Keratinocyte (primary cell): ENCODE measurements at regions not wholly inside any gene's neighbourhood (a gene's known extent, or its start where the extent isn't known, plus 50 kb on each side); places are given as distances from the start of the nearest gene placed in this dataset.

Source experiments
- DNase-seq: peaks from one replicate; pipeline ENCODE4 v3.0.0-alpha.2; 2011; ENCODE audit warnings: low read depth, missing footprints, low spot score
- FAIRE-seq: peaks from 2 replicates; lab custom pipeline; 2011; peaks lifted over from hg19 to GRCh38; lab: Jason Lieb, UNC
- H2AFZ ChIP-seq: 2 replicates; pipeline ENCODE4 v1.6.0; 2012; ENCODE audit warnings: low read length, control low read depth, inconsistent platforms; ENCODE audit not compliant: control insufficient read depth
- H3K27ac ChIP-seq: 2 replicates; pipeline ENCODE4 v1.5.1; 2011; ENCODE audit warnings: low read length; ENCODE audit not compliant: control insufficient read depth, insufficient read depth
- H3K27me3 ChIP-seq: 3 replicates; pipeline ENCODE4 v1.6.0; 2011; ENCODE audit warnings: low read length; ENCODE audit not compliant: control insufficient read depth, insufficient read depth; ENCODE audit errors: extremely low read depth
- H3K36me3 ChIP-seq, 2 experiments: 2 replicates in 1 of 2; 3 replicates in 1 of 2; pipeline ENCODE4 v1.5.1; 2011; ENCODE audit warnings: low read length in 2 of 2, mild to moderate bottlenecking in 1 of 2; ENCODE audit not compliant: control insufficient read depth in 2 of 2, insufficient read depth in 2 of 2; ENCODE audit errors: extremely low read depth in 1 of 2
- H3K4me1 ChIP-seq: 3 replicates; pipeline ENCODE4 v1.5.1; 2011; ENCODE audit warnings: low read length; ENCODE audit not compliant: control insufficient read depth, insufficient read depth; ENCODE audit errors: extremely low read depth
- H3K4me2 ChIP-seq: 3 replicates; pipeline ENCODE4 v1.6.0; 2011; ENCODE audit warnings: low read depth, low read length; ENCODE audit not compliant: control insufficient read depth, insufficient read depth; ENCODE audit errors: extremely low read depth
- H3K4me3 ChIP-seq, 3 experiments: fragments of 200-600 bp in 1 of 3; sonication (generic) in 1 of 3; 2 replicates in 2 of 3; 3 replicates in 1 of 3; pipeline ENCODE4 v1.5.1; 2011 to 2016; ENCODE audit warnings: low read length in 3 of 3, mild to moderate bottlenecking in 3 of 3, control low read depth in 2 of 3, inconsistent platforms in 1 of 3, low read depth in 1 of 3, mixed read lengths in 1 of 3, mixed run types in 1 of 3, moderate library complexity in 1 of 3; ENCODE audit not compliant: control insufficient read depth in 2 of 3, insufficient read depth in 2 of 3; ENCODE audit errors: extremely low read depth in 1 of 3
- H3K79me2 ChIP-seq: 2 replicates; pipeline ENCODE4 v1.6.0; 2012; ENCODE audit warnings: low read length; ENCODE audit not compliant: control insufficient read depth, insufficient read depth
- H3K9ac ChIP-seq: 3 replicates; pipeline ENCODE4 v1.6.0; 2011; ENCODE audit warnings: low read length; ENCODE audit not compliant: control insufficient read depth, insufficient read depth; ENCODE audit errors: extremely low read depth
- H3K9me1 ChIP-seq: 3 replicates; pipeline ENCODE4 v1.6.0; 2011; ENCODE audit warnings: low read length; ENCODE audit not compliant: control insufficient read depth, insufficient read depth; ENCODE audit errors: extremely low read depth
- H3K9me3 ChIP-seq: 2 replicates; pipeline ENCODE4 v1.5.1; 2012; ENCODE audit warnings: low read depth, low read length; ENCODE audit not compliant: control insufficient read depth
- H4K20me1 ChIP-seq: 3 replicates; pipeline ENCODE4 v1.6.0; 2011; ENCODE audit warnings: low read length; ENCODE audit not compliant: control insufficient read depth, insufficient read depth; ENCODE audit errors: extremely low read depth
- EZH2 ChIP-seq: IDR thresholded peaks from one replicate; pipeline ENCODE4 v1.6.1; 2012; ENCODE audit warnings: inconsistent platforms, mild to moderate bottlenecking, low read length, moderate library complexity
- dilution Hi-C: fragments of 300-500 bp; cut with MboI; formaldehyde crosslinking; loops from one replicate; pipeline ENCODE4 v1.7.0; 2020; ENCODE audit warnings: low sequenced_read_pairs; ENCODE audit not compliant: extremely low pct_ligation_motif_present
- TF ChIP-seq, protein P1 (sequence below), 3 experiments: IDR thresholded peaks in 1 of 3; conservative IDR thresholded peaks in 1 of 3; optimal IDR thresholded peaks in 1 of 3; 2 replicates in 2 of 3; 3 replicates in 1 of 3; pipeline versions ENCODE3 to v1.5.1; 2011; ENCODE audit warnings: low read length in 3 of 3, mild to moderate bottlenecking in 3 of 3, moderate library complexity in 2 of 3, control low read depth in 1 of 3, inconsistent platforms in 1 of 3; ENCODE audit not compliant: insufficient read depth in 2 of 3; ENCODE audit errors: extremely low read depth in 1 of 3

DNA sequence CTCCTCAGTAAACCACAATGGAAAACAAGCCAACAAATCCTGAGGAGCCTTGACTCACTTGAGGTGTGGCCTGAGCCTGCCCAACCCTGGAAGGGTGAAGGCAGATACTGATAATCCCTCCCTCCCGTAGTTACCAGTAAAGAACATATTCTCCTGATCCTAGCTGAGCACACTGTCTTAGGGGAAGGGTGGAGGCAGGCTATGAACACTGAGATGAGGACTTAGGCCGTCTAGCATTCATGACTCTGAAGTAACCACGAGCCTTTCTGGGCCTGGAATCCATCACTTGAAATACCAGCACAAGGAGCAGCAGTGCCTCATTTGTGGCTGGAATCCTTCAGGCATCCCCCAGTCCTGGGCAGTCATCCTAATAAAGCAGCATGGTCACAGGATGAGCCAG is 124.5 kb upstream of the PRLR start:
- H3K27ac ChIP-seq = no peak overlapping the region

GRCh38 chr5:35345222-35345621 is 114.9 kb upstream of the PRLR start:
- Histone ChIP-seq H3K9me1 (no peaks in the 10 kb centered on the region), H3K9me3 (no peaks in the 10 kb centered on the region), H3K9ac (no peak overlapping the region), H3K27me3 (no peaks in the 10 kb centered on the region), H3K36me3 (no peaks in the 10 kb centered on the region), H3K27ac (no peak overlapping the region), H4K20me1 (no peaks in the 10 kb centered on the region), H3K4me1 (no peaks in the 10 kb centered on the region), H2AFZ (no peak overlapping the region), H3K4me2 (no peak overlapping the region), H3K79me2 (no peaks in the 10 kb centered on the region), H3K4me3 (no peak overlapping the region)
- FAIRE-seq = no peak
- dilution Hi-C loops = no loop called here
- TF ChIP-seq, protein P1, sequence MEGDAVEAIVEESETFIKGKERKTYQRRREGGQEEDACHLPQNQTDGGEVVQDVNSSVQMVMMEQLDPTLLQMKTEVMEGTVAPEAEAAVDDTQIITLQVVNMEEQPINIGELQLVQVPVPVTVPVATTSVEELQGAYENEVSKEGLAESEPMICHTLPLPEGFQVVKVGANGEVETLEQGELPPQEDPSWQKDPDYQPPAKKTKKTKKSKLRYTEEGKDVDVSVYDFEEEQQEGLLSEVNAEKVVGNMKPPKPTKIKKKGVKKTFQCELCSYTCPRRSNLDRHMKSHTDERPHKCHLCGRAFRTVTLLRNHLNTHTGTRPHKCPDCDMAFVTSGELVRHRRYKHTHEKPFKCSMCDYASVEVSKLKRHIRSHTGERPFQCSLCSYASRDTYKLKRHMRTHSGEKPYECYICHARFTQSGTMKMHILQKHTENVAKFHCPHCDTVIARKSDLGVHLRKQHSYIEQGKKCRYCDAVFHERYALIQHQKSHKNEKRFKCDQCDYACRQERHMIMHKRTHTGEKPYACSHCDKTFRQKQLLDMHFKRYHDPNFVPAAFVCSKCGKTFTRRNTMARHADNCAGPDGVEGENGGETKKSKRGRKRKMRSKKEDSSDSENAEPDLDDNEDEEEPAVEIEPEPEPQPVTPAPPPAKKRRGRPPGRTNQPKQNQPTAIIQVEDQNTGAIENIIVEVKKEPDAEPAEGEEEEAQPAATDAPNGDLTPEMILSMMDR (optimal IDR thresholded peaks at IDR 0.05 in 1 of 3, IDR thresholded peaks at IDR 0.05 in 1 of 3, conservative IDR thresholded peaks at IDR 0.05 in 1 of 3; ENCODE audit: extremely low read depth in 1 of 3, insufficient read depth in 2 of 3, low read length in 3 of 3) = peak in 1 of 3 experiments; percentile 27
- no peak for TF ChIP-seq EZH2
- DNase-seq = no peak

More for the DNA sequence above, 124.5 kb upstream of the PRLR start:
- no peaks in the 10 kb centered on the region for H3K9me1 ChIP-seq
- no peaks in the 10 kb centered on the region for H4K20me1 ChIP-seq
- H3K36me3 ChIP-seq = no peaks in the 10 kb centered on the region
- no peak overlapping the region for H3K4me3 ChIP-seq
- FAIRE-seq (peak; percentile 79), DNase-seq (no peak)
- H3K79me2 ChIP-seq = no peaks in the 10 kb centered on the region
- H3K4me2 ChIP-seq = no peak overlapping the region
- TF ChIP-seq, protein P1 (optimal IDR thresholded peaks at IDR 0.05 in 1 of 3, IDR thresholded peaks at IDR 0.05 in 1 of 3, conservative IDR thresholded peaks at IDR 0.05 in 1 of 3; ENCODE audit: extremely low read depth in 1 of 3, insufficient read depth in 2 of 3, low read length in 3 of 3) = no peak
- no peak for TF ChIP-seq EZH2
- H3K4me1 ChIP-seq = peaks cover 6% of the 10 kb centered on the region
- H3K27me3 ChIP-seq = no peaks in the 10 kb centered on the region
- H3K9me3 ChIP-seq = no peaks in the 10 kb centered on the region
- dilution Hi-C loops = no loop called here
- H2AFZ ChIP-seq = peak overlapping the region; percentile 7
- no peak overlapping the region for H3K9ac ChIP-seq
